Coronary artery (tissue), 2 donors: ENCODE measurements at regions not wholly inside any gene's neighbourhood (a gene's known extent, or its start where the extent isn't known, plus 50 kb on each side); places are given as distances from the start of the nearest gene placed in this dataset.
A peak's percentile ranks its signal among the peaks of the same experiment; 100 is the strongest.

Experiments used
- DNase-seq: peaks from one replicate; pipeline ENCODE4 v3.0.0-alpha.2; 2017; ENCODE audit warnings: low spot score
- H3K27ac ChIP-seq, 2 donors: fragments of 200-600 bp; sonication (generic); one replicate each; pipeline ENCODE4 v1.5.1; 2016 to 2019
- H3K4me3 ChIP-seq: fragments of 200-600 bp; sonication (generic); 2 replicates; pipeline ENCODE4 v1.5.1; 2016; ENCODE audit warnings: mild to moderate bottlenecking, moderate library complexity
- TF ChIP-seq, protein P1 (sequence below): fragments of 200-600 bp; sonication (generic); IDR thresholded peaks from one replicate; pipeline ENCODE4 v1.5.1; 2019; ENCODE audit warnings: antibody characterized with exemption

DNA sequence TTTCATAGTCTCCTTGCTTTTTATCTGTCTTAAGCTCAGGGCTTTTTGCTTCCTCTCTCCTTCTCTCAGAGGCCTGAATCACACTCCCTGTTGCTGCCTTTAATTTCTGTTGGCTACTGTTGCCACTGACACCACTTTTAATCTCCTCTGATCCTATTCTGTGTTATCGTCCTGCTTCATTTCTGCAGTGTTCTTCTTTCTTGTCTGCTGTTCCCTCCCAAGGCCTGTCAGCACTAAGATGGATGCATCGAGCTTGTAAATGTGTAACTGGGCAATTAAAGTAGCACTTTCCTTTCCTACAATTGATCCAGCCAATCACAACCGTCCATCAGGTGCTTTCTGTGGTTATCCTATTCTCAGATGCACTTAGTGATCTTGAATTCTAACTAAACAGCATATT lies 71.3 kb upstream of the VEPH1 start:
- DNase-seq = no peak
- Histone ChIP-seq H3K27ac (no peak overlapping the region), H3K4me3 (no peak overlapping the region)
- TF ChIP-seq, protein P1, sequence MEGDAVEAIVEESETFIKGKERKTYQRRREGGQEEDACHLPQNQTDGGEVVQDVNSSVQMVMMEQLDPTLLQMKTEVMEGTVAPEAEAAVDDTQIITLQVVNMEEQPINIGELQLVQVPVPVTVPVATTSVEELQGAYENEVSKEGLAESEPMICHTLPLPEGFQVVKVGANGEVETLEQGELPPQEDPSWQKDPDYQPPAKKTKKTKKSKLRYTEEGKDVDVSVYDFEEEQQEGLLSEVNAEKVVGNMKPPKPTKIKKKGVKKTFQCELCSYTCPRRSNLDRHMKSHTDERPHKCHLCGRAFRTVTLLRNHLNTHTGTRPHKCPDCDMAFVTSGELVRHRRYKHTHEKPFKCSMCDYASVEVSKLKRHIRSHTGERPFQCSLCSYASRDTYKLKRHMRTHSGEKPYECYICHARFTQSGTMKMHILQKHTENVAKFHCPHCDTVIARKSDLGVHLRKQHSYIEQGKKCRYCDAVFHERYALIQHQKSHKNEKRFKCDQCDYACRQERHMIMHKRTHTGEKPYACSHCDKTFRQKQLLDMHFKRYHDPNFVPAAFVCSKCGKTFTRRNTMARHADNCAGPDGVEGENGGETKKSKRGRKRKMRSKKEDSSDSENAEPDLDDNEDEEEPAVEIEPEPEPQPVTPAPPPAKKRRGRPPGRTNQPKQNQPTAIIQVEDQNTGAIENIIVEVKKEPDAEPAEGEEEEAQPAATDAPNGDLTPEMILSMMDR = no peak

DNA sequence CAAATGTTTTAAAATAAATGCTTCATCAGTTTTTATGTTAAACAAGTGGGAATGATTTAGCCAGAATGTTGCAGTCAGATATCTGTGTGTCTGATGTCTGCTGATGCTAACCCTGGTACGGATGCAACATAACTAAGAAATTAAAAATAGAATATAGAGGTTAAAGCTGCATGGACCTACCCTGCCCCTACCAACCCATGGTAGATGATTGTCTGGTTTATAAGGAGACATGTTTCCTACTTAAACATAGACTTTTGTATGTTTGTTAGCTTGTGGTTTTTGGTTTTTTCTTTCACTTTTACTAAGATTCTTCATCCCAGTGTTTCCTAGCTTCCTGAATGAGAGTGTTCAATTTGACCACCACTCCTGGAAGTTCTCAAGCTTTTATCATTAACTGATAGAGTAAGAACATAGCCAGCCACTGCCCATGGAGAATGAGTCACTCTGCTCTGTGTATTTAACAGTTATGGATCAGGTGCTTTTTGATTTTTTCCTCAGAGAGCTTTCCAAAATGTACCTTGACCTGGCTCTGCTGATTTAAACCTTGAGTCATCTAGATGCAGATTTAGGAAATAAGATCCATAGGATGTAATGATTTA lies 70.7 kb upstream of the VEPH1 start:
- Histone ChIP-seq H3K27ac (no peak overlapping the region), H3K4me3 (no peak overlapping the region)
- TF ChIP-seq, protein P1 = no peak
- DNase-seq = no peak

DNA sequence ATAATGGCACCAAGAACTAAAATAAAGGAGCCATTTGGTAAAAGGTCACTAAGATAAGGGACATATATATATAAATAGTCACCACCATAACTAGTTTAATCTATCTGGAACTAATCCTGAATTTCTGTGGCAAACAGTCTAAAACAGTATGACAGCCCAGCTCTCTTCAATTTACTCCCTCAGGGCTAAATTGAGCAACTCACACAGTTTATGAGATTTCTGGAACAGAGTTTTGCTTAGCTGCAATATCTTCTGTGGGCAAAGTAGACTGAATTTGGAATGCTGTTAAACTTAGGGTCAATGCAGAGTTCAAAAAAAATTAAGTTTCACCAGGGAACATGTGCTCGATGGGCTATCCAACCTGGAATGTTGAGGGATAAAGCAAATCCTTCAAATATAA lies 70.1 kb upstream of the VEPH1 start:
- no peak for DNase-seq
- TF ChIP-seq, protein P1 = no peak
- H3K27ac ChIP-seq = no peak overlapping the region
- no peak overlapping the region for H3K4me3 ChIP-seq

DNA sequence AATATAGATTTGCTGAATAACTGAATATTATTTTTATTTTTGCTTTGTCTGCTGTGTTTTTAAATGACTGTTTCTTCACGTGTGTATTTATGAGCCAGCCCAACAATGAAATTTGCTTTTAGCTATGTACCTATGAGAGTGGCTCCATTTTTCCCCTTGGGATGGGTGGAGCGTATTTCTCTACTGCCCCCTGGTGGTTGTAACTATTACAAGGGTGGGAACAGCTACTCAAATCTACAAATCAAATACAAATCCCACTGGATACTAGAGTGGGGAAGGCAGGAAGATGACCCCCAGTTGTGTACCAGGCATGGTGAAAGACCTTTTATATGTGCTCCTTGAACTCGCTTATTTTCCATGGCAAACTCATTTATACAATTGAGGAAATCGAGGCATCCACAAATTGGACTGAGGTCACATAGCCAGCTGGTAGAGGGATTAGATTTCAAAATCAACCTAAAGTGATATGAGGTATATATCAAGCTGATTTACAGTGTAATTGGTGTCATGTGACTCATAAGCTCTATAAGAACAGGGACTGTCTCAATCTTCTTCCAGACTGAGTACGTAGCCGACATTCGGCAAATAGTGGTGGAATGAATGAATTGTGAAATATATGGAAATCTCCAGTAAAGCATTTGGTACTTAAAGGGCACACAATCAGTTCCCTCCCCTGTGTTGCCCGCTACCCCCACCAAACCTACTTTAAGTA lies 69.5 kb upstream of the VEPH1 start:
- Histone ChIP-seq H3K27ac (no peak overlapping the region), H3K4me3 (no peak overlapping the region)
- DNase-seq = no peak
- TF ChIP-seq, protein P1 = peak; percentile 67

DNA sequence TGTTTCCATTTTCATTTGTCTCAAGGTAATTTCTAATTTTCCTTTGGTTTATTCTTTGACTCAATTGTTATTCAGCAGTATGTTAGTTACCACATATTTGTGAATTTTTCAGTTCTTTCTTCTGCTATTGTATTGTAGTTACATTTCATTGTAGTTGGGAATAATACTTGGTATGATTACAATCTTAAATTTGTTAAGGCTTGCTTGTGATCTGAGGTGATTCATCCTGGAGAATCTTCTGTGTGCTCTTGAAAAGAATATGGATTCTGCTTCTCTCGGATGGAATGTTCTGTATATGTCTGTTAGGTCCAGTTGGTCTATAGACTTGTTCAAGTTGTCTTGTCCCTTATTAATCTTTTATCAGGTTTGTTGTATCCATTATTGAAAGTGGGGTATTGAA lies 63.4 kb upstream of the VEPH1 start:
- TF ChIP-seq, protein P1 = no peak
- no peak for DNase-seq
- no peak overlapping the region for H3K27ac ChIP-seq
- no peak overlapping the region for H3K4me3 ChIP-seq

DNA sequence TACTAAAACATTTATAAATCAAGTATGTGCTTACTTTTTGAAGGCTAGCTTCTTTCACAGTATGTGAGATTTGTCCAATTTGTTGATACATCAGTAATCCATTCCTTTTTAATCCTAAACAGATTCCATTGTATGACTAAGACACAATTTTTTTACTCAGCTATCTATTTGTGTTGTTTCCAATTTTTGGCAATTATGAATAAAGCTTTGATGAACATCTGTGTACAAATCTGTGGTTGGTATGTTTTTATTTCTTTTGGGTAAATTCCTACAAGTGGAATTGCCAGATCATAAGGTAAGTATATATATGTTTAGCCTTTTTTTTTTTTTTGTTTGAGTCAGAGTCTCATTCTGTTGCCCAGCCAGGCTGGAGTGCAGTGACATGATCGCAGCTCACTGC lies 56.2 kb upstream of the VEPH1 start:
- no peak overlapping the region for H3K27ac ChIP-seq
- no peak overlapping the region for H3K4me3 ChIP-seq
- DNase-seq = no peak
- TF ChIP-seq, protein P1 = no peak
